CD8-positive, alpha-beta memory T cell (primary cell): ENCODE measurements at regions not wholly inside any gene's neighbourhood (a gene's known extent, or its start where the extent isn't known, plus 50 kb on each side); places are given as distances from the start of the nearest gene placed in this dataset.

Source experiments
- CTCF ChIA-PET: fragments of 350-600 bp; sonication (Branson Sonifier 250); formaldehyde crosslinking; loops from one replicate; lab custom pipeline; 2021; ENCODE audit warnings: antibody characterized with exemption; lab: Charles Lee
- POLR2A ChIA-PET: fragments of 350-600 bp; sonication (Branson Sonifier 250); formaldehyde crosslinking; loops from one replicate; lab custom pipeline; 2021; ENCODE audit warnings: antibody characterized with exemption; lab: Charles Lee
- DNase-seq, 5 donors: peaks; one replicate each; pipeline versions ENCODE4 v3.0.0 to v3.0.0-alpha.2; 2020 to 2022; ENCODE audit warnings: mixed read lengths in 1 of 5
- H3K27ac ChIP-seq: one replicate; pipeline ENCODE4 v1.7.0; 2013; ENCODE audit warnings: low read depth, mild to moderate bottlenecking, low read length, moderate library complexity
- H3K27me3 ChIP-seq: 2 replicates; pipeline ENCODE4 v1.7.0; 2013; ENCODE audit warnings: low read length, mild to moderate bottlenecking; ENCODE audit not compliant: insufficient read depth, poor library complexity, severe bottlenecking
- H3K36me3 ChIP-seq: 2 replicates; pipeline ENCODE4 v1.7.0; 2013; ENCODE audit warnings: mild to moderate bottlenecking, low read length, moderate library complexity; ENCODE audit not compliant: insufficient read depth
- H3K4me1 ChIP-seq: 2 replicates; pipeline ENCODE4 v1.7.0; 2013; ENCODE audit warnings: mild to moderate bottlenecking, low read length, moderate library complexity; ENCODE audit not compliant: insufficient read depth
- H3K4me3 ChIP-seq: 2 replicates; pipeline ENCODE4 v1.7.0; 2013; ENCODE audit warnings: mild to moderate bottlenecking, low read length
- H3K9me3 ChIP-seq: 2 replicates; pipeline ENCODE4 v1.7.0; 2013; ENCODE audit warnings: mild to moderate bottlenecking, low read length
- H3K27ac Mint-ChIP-seq, 8 donors: one replicate each; pipeline ENCODE4 v1.8.0; 2020 to 2021; ENCODE audit warnings: mixed read lengths in 8 of 8, mild to moderate bottlenecking in 6 of 8, inconsistent platforms in 3 of 8, moderate library complexity in 3 of 8
- H3K27me3 Mint-ChIP-seq, 2 donors: one replicate each; pipeline ENCODE4 v1.8.0; 2020 to 2021; ENCODE audit warnings: mixed read lengths in 2 of 2, mild to moderate bottlenecking in 1 of 2, moderate library complexity in 1 of 2
- H3K36me3 Mint-ChIP-seq, 3 donors: one replicate each; pipeline ENCODE4 v1.8.0; 2020 to 2021; ENCODE audit warnings: mixed read lengths in 3 of 3, inconsistent platforms in 1 of 3, mild to moderate bottlenecking in 1 of 3
- H3K4me1 Mint-ChIP-seq, 3 donors: one replicate each; pipeline ENCODE4 v1.8.0; 2020 to 2021; ENCODE audit warnings: mixed read lengths in 3 of 3, inconsistent platforms in 1 of 3, mild to moderate bottlenecking in 1 of 3
- H3K4me3 Mint-ChIP-seq, 7 donors: one replicate each; pipeline ENCODE4 v1.8.0; 2020 to 2021; ENCODE audit warnings: mixed read lengths in 7 of 7, mild to moderate bottlenecking in 6 of 7, moderate library complexity in 4 of 7, inconsistent platforms in 2 of 7
- H3K9me3 Mint-ChIP-seq, 5 donors: one replicate each; pipeline ENCODE4 v1.8.0; 2020 to 2022; ENCODE audit warnings: mixed read lengths in 5 of 5, mild to moderate bottlenecking in 3 of 5, moderate library complexity in 2 of 5, inconsistent platforms in 1 of 5

DNA sequence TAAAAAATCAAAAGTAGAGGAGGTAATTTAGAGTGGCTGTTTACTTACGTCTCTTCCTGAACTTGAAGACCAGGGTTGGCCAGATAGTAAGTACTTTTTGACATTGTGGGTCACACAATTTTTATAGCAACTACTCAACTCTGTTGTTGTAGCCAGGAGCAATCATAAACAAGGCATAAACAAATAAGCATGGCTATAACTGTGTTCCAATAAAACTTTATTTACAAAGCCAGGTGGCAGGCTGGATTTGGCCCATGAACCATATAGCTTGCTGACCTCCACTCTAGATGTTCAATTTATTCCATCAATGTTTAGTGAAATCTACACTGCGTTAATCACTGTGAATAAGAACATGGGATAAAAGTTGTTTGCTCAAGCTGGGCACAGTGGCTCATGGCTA, 500.4 kb upstream of the ERCC4 start:
- Mint-ChIP-seq H3K4me1 (no peaks in the 10 kb centered on the region), H3K27me3 (no peaks in the 10 kb centered on the region), H3K9me3 (peaks cover 0 to 5% (median 2%) of the 10 kb centered on the region in 5 donors), H3K36me3 (no peaks in the 10 kb centered on the region), H3K27ac (no peak overlapping the region), H3K4me3 (no peak overlapping the region)
- no peaks in the 10 kb centered on the region for H3K36me3 ChIP-seq
- H3K27ac ChIP-seq: no peak overlapping the region
- no peaks in the 10 kb centered on the region for H3K9me3 ChIP-seq
- H3K4me1 ChIP-seq: no peaks in the 10 kb centered on the region
- no peak for DNase-seq
- H3K4me3 ChIP-seq: no peak overlapping the region
- no peaks in the 10 kb centered on the region for H3K27me3 ChIP-seq
- CTCF ChIA-PET: interaction anchor here (0.7 kb wide), 1 partner anchor 15 kb away, joined by 3 read pairs; no protein-coding TSS in a partner anchor
- POLR2A ChIA-PET: no interaction called here

DNA sequence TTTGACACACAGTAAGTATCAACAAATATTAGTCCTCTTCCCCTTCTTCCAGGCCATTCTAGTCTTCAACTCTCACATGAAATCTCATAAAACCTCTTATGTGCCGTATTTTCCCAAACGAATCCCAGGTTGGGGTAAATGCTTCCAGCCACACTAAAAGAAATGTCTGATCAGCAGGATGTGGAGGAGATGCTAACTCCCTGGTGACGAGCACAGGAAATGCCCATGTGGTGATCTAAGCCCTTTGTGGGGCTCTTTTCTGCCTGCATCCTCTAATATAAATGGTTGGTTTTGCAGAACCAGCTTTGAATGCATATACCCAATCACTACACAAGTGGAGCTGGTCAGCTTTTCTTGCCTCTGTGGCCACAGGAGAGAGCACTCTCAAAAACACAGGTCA, 498.2 kb upstream of the ERCC4 start:
- Histone ChIP-seq H3K4me3 (no peak overlapping the region), H3K27ac (no peak overlapping the region), H3K9me3 (no peaks in the 10 kb centered on the region), H3K4me1 (no peaks in the 10 kb centered on the region), H3K36me3 (no peaks in the 10 kb centered on the region), H3K27me3 (no peaks in the 10 kb centered on the region)
- H3K36me3 Mint-ChIP-seq: no peaks in the 10 kb centered on the region
- no peaks in the 10 kb centered on the region for H3K4me1 Mint-ChIP-seq
- no peak overlapping the region for H3K27ac Mint-ChIP-seq
- no peak for DNase-seq
- ChIA-PET CTCF (no interaction called here), POLR2A (no interaction called here)
- no peaks in the 10 kb centered on the region for H3K27me3 Mint-ChIP-seq
- H3K9me3 Mint-ChIP-seq: peaks cover 0 to 2% (median 0%) of the 10 kb centered on the region in 5 donors
- no peak overlapping the region for H3K4me3 Mint-ChIP-seq

DNA sequence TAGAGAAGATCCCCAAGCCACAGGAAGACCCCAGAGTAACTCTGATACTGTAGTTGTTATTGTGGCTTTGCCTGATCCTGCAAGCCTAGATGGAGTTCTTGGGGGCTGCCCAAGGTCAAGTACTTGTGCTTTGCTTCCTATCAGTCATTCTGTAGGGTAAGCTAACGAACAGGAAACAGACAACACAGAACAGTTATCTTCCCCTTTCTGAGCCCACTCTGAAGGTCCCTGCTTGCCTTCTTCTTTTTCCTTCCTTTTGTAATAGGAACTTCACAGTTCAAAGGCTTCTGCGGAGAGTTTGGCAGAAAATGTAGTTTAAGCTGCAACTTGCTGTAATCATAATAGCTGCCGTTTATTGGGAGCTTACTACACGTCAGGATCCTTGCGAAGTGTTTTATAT, 494.1 kb upstream of the ERCC4 start:
- no peaks in the 10 kb centered on the region for H3K4me1 Mint-ChIP-seq
- Histone ChIP-seq H3K36me3 (no peaks in the 10 kb centered on the region), H3K4me3 (no peak overlapping the region), H3K27ac (no peak overlapping the region), H3K9me3 (no peaks in the 10 kb centered on the region), H3K4me1 (no peaks in the 10 kb centered on the region), H3K27me3 (no peaks in the 10 kb centered on the region)
- no peak overlapping the region for H3K27ac Mint-ChIP-seq
- H3K9me3 Mint-ChIP-seq: peaks cover 0 to 6% (median 1%) of the 10 kb centered on the region in 5 donors
- H3K4me3 Mint-ChIP-seq: no peak overlapping the region
- H3K36me3 Mint-ChIP-seq: no peaks in the 10 kb centered on the region
- ChIA-PET CTCF (no interaction called here), POLR2A (no interaction called here)
- H3K27me3 Mint-ChIP-seq: no peaks in the 10 kb centered on the region
- DNase-seq: no peak

DNA sequence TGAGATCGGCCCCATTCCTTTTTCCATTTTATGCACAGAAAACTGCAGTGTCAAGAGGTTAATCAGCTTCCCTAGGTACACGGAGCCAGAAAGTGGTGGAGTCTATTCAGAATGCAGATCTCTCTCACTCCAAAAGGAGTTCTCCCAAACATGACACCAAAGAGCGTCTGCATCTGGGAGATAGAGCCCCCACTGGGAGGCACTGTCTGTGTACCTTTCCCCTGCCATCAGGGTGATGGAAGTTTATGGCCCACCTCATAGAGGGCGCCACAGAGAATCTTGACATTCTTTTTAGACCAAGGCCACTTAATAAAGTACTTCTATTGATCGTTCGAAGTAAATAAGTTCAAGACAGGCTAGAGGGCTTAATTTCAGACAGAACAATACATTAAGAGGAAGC, 493.7 kb upstream of the ERCC4 start:
- Histone ChIP-seq H3K27me3 (no peaks in the 10 kb centered on the region), H3K4me3 (no peak overlapping the region), H3K9me3 (no peaks in the 10 kb centered on the region), H3K27ac (no peak overlapping the region), H3K36me3 (no peaks in the 10 kb centered on the region), H3K4me1 (no peaks in the 10 kb centered on the region)
- Mint-ChIP-seq H3K9me3 (peaks cover 0 to 6% (median 1%) of the 10 kb centered on the region in 5 donors), H3K36me3 (no peaks in the 10 kb centered on the region), H3K4me1 (no peaks in the 10 kb centered on the region), H3K4me3 (no peak overlapping the region), H3K27me3 (no peaks in the 10 kb centered on the region), H3K27ac (no peak overlapping the region)
- no peak for DNase-seq
- ChIA-PET CTCF (no interaction called here), POLR2A (no interaction called here)

DNA sequence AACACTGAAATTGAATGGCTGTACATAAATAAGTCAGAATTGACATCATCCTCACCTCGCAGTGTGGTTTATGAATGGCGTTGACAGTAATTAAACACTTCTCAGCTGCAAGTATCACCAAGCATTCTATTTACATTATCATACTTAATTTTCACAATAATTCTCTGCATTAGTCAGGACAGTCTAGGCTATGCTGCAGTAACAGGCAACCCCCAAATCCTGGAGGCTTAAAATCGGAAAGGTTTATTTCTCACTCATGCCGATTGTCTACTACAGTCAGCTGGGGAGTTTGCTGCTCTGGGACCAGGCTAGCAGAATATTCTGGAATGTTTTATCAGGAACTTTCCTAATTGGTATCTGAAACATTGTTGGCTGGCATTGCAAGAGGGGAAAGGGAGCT, 493.2 kb upstream of the ERCC4 start:
- H3K27me3 ChIP-seq: no peaks in the 10 kb centered on the region
- no peak overlapping the region for H3K27ac Mint-ChIP-seq
- no peak overlapping the region for H3K27ac ChIP-seq
- ChIA-PET CTCF (no interaction called here), POLR2A (no interaction called here)
- DNase-seq: no peak
- no peaks in the 10 kb centered on the region for H3K27me3 Mint-ChIP-seq
- no peaks in the 10 kb centered on the region for H3K9me3 ChIP-seq
- no peaks in the 10 kb centered on the region for H3K4me1 Mint-ChIP-seq
- H3K4me3 ChIP-seq: no peak overlapping the region
- H3K36me3 Mint-ChIP-seq: no peaks in the 10 kb centered on the region
- no peaks in the 10 kb centered on the region for H3K4me1 ChIP-seq
- peaks cover 0 to 6% (median 1%) of the 10 kb centered on the region in 5 donors for H3K9me3 Mint-ChIP-seq
- no peaks in the 10 kb centered on the region for H3K36me3 ChIP-seq
- no peak overlapping the region for H3K4me3 Mint-ChIP-seq

DNA sequence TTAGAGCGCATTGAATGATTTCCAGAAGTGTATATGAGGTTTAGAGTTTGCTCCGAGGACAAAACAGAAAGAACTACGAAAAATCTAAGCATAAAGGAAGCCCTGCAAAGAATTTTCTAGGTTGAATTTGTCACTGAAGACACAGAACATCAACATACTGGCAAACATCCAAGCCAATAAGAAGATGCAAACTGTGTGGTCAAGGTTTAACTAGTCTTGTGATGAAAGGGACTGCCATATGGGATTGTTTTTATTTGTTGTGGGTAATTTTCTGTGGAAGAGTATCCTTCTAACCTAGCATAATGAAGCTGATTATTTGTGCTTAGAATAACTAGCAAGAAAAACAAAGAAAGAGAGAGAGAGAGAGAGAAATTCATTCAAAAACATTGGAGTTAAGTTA, 492.0 kb upstream of the ERCC4 start:
- Histone ChIP-seq H3K27me3 (no peaks in the 10 kb centered on the region), H3K9me3 (no peaks in the 10 kb centered on the region), H3K4me3 (no peak overlapping the region), H3K27ac (no peak overlapping the region), H3K36me3 (no peaks in the 10 kb centered on the region), H3K4me1 (no peaks in the 10 kb centered on the region)
- no peak overlapping the region for H3K27ac Mint-ChIP-seq
- peaks cover 0 to 6% (median 2%) of the 10 kb centered on the region in 5 donors for H3K9me3 Mint-ChIP-seq
- H3K4me1 Mint-ChIP-seq: no peaks in the 10 kb centered on the region
- CTCF ChIA-PET: no interaction called here
- no peaks in the 10 kb centered on the region for H3K36me3 Mint-ChIP-seq
- H3K4me3 Mint-ChIP-seq: no peak overlapping the region
- POLR2A ChIA-PET: no interaction called here
- H3K27me3 Mint-ChIP-seq: no peaks in the 10 kb centered on the region
- no peak for DNase-seq

DNA sequence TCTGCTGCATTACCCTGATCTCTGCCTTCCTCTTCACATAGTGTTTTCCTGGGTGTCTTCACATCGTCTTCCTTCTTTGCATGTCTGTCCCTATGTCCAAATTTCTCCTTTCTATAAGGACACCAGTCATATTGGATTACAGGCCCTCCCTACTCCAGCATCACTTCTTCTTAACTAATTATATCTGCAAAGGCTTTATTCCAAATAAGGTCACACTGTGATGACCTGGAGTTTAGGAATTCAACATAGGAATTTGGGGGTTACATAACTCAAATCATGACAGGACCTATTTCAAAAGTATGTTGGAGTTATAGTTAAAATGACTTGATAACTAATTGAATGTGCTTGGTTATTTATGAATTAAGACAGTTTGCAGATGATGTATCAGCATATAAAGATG, 490.5 kb upstream of the ERCC4 start:
- no peak overlapping the region for H3K27ac Mint-ChIP-seq
- CTCF ChIA-PET: no interaction called here

DNA sequence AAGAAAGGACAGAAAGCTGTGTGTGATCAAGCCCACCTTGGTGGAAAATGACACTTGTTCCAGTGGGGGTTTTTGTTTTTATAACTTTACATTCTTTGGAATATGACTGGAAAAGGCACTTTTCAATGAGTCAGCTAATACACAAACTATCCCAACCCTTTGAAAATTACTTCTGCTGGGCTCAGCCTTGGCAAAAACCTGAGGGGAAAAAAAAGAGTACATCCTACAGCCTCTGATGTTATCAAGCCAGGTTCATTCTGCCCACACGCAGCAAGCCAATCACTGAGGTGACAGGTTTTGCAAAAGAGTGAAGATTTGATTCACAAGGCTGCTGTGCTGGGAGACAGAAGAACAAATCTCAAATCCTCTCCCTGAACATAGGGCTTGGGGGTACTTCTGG, 484.5 kb upstream of the ERCC4 start:
- Histone ChIP-seq H3K27me3 (no peaks in the 10 kb centered on the region), H3K36me3 (no peaks in the 10 kb centered on the region), H3K4me1 (no peaks in the 10 kb centered on the region), H3K4me3 (no peak overlapping the region), H3K9me3 (no peaks in the 10 kb centered on the region), H3K27ac (no peak overlapping the region)
- no peaks in the 10 kb centered on the region for H3K4me1 Mint-ChIP-seq
- H3K9me3 Mint-ChIP-seq: peaks cover 0 to 8% (median 0%) of the 10 kb centered on the region in 5 donors
- H3K27ac Mint-ChIP-seq: no peak overlapping the region
- ChIA-PET POLR2A (no interaction called here), CTCF (no interaction called here)
- DNase-seq: no peak
- no peak overlapping the region for H3K4me3 Mint-ChIP-seq
- peaks cover 0 to 1% (median 0%) of the 10 kb centered on the region in 3 donors for H3K36me3 Mint-ChIP-seq
- H3K27me3 Mint-ChIP-seq: no peaks in the 10 kb centered on the region

More for the DNA sequence above, 490.5 kb upstream of the ERCC4 start:
- Histone ChIP-seq H3K4me3 (no peak overlapping the region), H3K27me3 (no peaks in the 10 kb centered on the region), H3K36me3 (no peaks in the 10 kb centered on the region), H3K9me3 (no peaks in the 10 kb centered on the region), H3K4me1 (no peaks in the 10 kb centered on the region), H3K27ac (no peak overlapping the region)
- H3K36me3 Mint-ChIP-seq: no peaks in the 10 kb centered on the region
- no peaks in the 10 kb centered on the region for H3K27me3 Mint-ChIP-seq
- H3K4me1 Mint-ChIP-seq: no peaks in the 10 kb centered on the region
- DNase-seq: no peak
- POLR2A ChIA-PET: no interaction called here
- peaks cover 0 to 6% (median 2%) of the 10 kb centered on the region in 5 donors for H3K9me3 Mint-ChIP-seq
- no peak overlapping the region for H3K4me3 Mint-ChIP-seq
